ENCODE measurements at regions not wholly inside any gene's neighbourhood (a gene's known extent, or its start where the extent isn't known, plus 50 kb on each side); places are given as distances from the start of the nearest gene placed in this dataset.

- POLR2A ChIA-PET = no interaction called here
- CTCF ChIA-PET = no interaction called here
- TF ChIP-seq CTCF (IDR thresholded peaks at IDR 0.05; ENCODE audit: control extremely low read depth, extremely low read depth, low read depth, missing control alignments) = no peak
- no peak for DNase-seq (ENCODE audit: extremely low spot score)
Measured at GRCh38 chr6:121816906-121817540, 381.6 kb downstream of the GJA1 start.

- ChIA-PET POLR2A (no interaction called here), CTCF (no interaction called here)
- no peak for TF ChIP-seq CTCF (IDR thresholded peaks at IDR 0.05; ENCODE audit: control extremely low read depth, extremely low read depth, low read depth, missing control alignments)
- no peak for DNase-seq (ENCODE audit: extremely low spot score)
Measured at GRCh38 chr6:121823437-121823851, 388.0 kb downstream of the GJA1 start.

GRCh38 chr6:121826156-121826810 lies 390.8 kb downstream of the GJA1 start:
- ChIA-PET CTCF (no interaction called here), POLR2A (no interaction called here)
- DNase-seq (ENCODE audit: extremely low spot score) = no peak
- no peak for TF ChIP-seq CTCF (IDR thresholded peaks at IDR 0.05; ENCODE audit: control extremely low read depth, extremely low read depth, low read depth, missing control alignments)

GRCh38 chr6:121828146-121828886 lies 392.9 kb downstream of the GJA1 start:
- ChIA-PET POLR2A (no interaction called here), CTCF (no interaction called here)
- no peak for DNase-seq (ENCODE audit: extremely low spot score)
- no peak for TF ChIP-seq CTCF (IDR thresholded peaks at IDR 0.05; ENCODE audit: control extremely low read depth, extremely low read depth, low read depth, missing control alignments)

GRCh38 chr6:121830736-121831135 lies 395.3 kb downstream of the GJA1 start:
- DNase-seq (ENCODE audit: extremely low spot score) = no peak
- TF ChIP-seq CTCF (IDR thresholded peaks at IDR 0.05; ENCODE audit: control extremely low read depth, extremely low read depth, low read depth, missing control alignments) = no peak
- CTCF ChIA-PET = interaction anchor here (1.0 to 1.4 kb wide), 2 partner anchors 19 to 326 kb away, joined by 3 read pairs; no protein-coding TSS in a partner anchor
- POLR2A ChIA-PET = no interaction called here

GRCh38 chr6:121835662-121836061 lies 400.2 kb downstream of the GJA1 start:
- no peak for TF ChIP-seq CTCF (IDR thresholded peaks at IDR 0.05; ENCODE audit: control extremely low read depth, extremely low read depth, low read depth, missing control alignments)
- POLR2A ChIA-PET = no interaction called here
- DNase-seq (ENCODE audit: extremely low spot score) = no peak
- CTCF ChIA-PET = interaction anchor here (1.1 kb wide), 1 partner anchor 14 kb away, joined by 4 read pairs; no protein-coding TSS in a partner anchor
